Fibroblast of lung (primary cell): ENCODE measurements at regions not wholly inside any gene's neighbourhood (a gene's known extent, or its start where the extent isn't known, plus 50 kb on each side); places are given as distances from the start of the nearest gene placed in this dataset.

Source experiments
- CTCF ChIP-seq, 2 donors: IDR thresholded peaks in 1 of 2; conservative IDR thresholded peaks in 1 of 2; 1 replicate in 1 of 2; 2 replicates in 1 of 2; pipeline ENCODE4 v1.5.1; 2011 to 2012; ENCODE audit warnings: low read length in 2 of 2, control low read depth in 1 of 2, inconsistent platforms in 1 of 2, low read depth in 1 of 2, mild to moderate bottlenecking in 1 of 2
- EZH2 ChIP-seq: IDR thresholded peaks from 2 replicates; pipeline ENCODE4 v1.5.1; 2012; ENCODE audit warnings: low read length, control low read depth, mild to moderate bottlenecking; ENCODE audit errors: missing control alignments

GRCh38 chr10:125419831-125420230 is 259.5 kb upstream of the CTBP2 start:
- TF ChIP-seq CTCF (conservative IDR thresholded peaks at IDR 0.05 in 1 of 2, IDR thresholded peaks at IDR 0.05 in 1 of 2; ENCODE audit: low read depth in 1 of 2, low read length in 2 of 2) = no peak
- TF ChIP-seq EZH2 = no peak
